H1 (cell line): ENCODE measurements at regions not wholly inside any gene's neighbourhood (a gene's known extent, or its start where the extent isn't known, plus 50 kb on each side); places are given as distances from the start of the nearest gene placed in this dataset.

Experiments used
- CTCF ChIA-PET: fragments of 300-600 bp; sonication (Branson Sonifier 250); formaldehyde crosslinking; loops from one replicate; lab custom pipeline; 2021; ENCODE audit not compliant: partially characterized antibody; lab: Charles Lee
- POLR2A ChIA-PET: fragments of 300-600 bp; sonication (Branson Sonifier 250); formaldehyde crosslinking; loops from one replicate; lab custom pipeline; 2021; ENCODE audit warnings: inconsistent platforms; ENCODE audit not compliant: partially characterized antibody; lab: Charles Lee
- DNase-seq, 2 experiments: peaks; one replicate each; pipeline versions ENCODE4 v3.0.0 to v3.0.0-alpha.2; 2010 to 2022; ENCODE audit warnings: low spot score in 2 of 2, low read depth in 1 of 2, mixed read lengths in 1 of 2
- FAIRE-seq: peaks from 2 replicates; lab custom pipeline; 2011; peaks lifted over from hg19 to GRCh38; lab: Jason Lieb, UNC
- H2AFZ ChIP-seq: 2 replicates; pipeline ENCODE4 v1.8.1; 2012; ENCODE audit warnings: low read length, inconsistent platforms
- H2AK5ac ChIP-seq: 2 replicates; pipeline ENCODE4 v1.6.1; 2013; ENCODE audit warnings: low read depth, low read length
- H2BK120ac ChIP-seq: replicated peaks from 2 replicates; pipeline ENCODE3; 2013; ENCODE audit warnings: low read depth, low read length, inconsistent platforms
- H2BK12ac ChIP-seq: 2 replicates; pipeline ENCODE4 v1.6.1; 2013; ENCODE audit warnings: low read depth, low read length
- H2BK15ac ChIP-seq: 2 replicates; pipeline ENCODE4 v1.6.1; 2013; ENCODE audit warnings: low read length
- H2BK20ac ChIP-seq: 2 replicates; pipeline ENCODE4 v1.6.1; 2013; ENCODE audit warnings: low read length
- H2BK5ac ChIP-seq: 2 replicates; pipeline ENCODE4 v1.6.1; 2013; ENCODE audit warnings: low read depth, low read length
- H3K14ac ChIP-seq: 2 replicates; pipeline ENCODE4 v1.6.1; 2013; ENCODE audit warnings: inconsistent platforms; ENCODE audit not compliant: insufficient read length
- H3K18ac ChIP-seq: 2 replicates; pipeline ENCODE4 v1.6.1; 2013; ENCODE audit warnings: low read length; ENCODE audit errors: extremely low read depth
- H3K23ac ChIP-seq: 2 replicates; pipeline ENCODE4 v1.6.1; 2013; ENCODE audit warnings: inconsistent platforms; ENCODE audit not compliant: insufficient read length
- H3K23me2 ChIP-seq: 2 replicates; pipeline ENCODE4 v1.6.1; 2013; ENCODE audit warnings: low read depth, low read length
- H3K27ac ChIP-seq: 2 replicates; pipeline ENCODE4 v1.6.1; 2011; ENCODE audit warnings: low read depth, low read length, inconsistent platforms
- H3K27me3 ChIP-seq, 4 experiments: replicated peaks in 1 of 4; 1 replicate in 1 of 4; 2 replicates in 3 of 4; pipeline versions ENCODE4 v1.6.1 to v1.8.1; 2011 to 2013; ENCODE audit warnings: low read length in 3 of 4, mild to moderate bottlenecking in 3 of 4, inconsistent platforms in 2 of 4, mixed read lengths in 2 of 4, moderate library complexity in 1 of 4; ENCODE audit not compliant: control insufficient read depth in 3 of 4, insufficient read depth in 3 of 4; ENCODE audit errors: extremely low read depth in 1 of 4
- H3K36me3 ChIP-seq, 4 experiments: 2 replicates each; pipeline versions ENCODE4 v1.6.1 to v1.8.1; 2011 to 2013; ENCODE audit warnings: mild to moderate bottlenecking in 4 of 4, low read length in 3 of 4, moderate library complexity in 2 of 4, control low read depth in 1 of 4, inconsistent platforms in 1 of 4; ENCODE audit not compliant: insufficient read depth in 4 of 4, control insufficient read depth in 2 of 4
- H3K4ac ChIP-seq: replicated peaks from 2 replicates; pipeline ENCODE3; 2013; ENCODE audit warnings: low read length, low read depth, mixed read lengths, inconsistent platforms; ENCODE audit not compliant: insufficient read length
- H3K4me1 ChIP-seq, 4 experiments: replicated peaks in 1 of 4; 1 replicate in 1 of 4; 2 replicates in 3 of 4; pipeline versions ENCODE4 v1.6.1 to v1.8.1; 2011 to 2013; ENCODE audit warnings: low read length in 3 of 4, inconsistent platforms in 2 of 4, mixed read lengths in 1 of 4; ENCODE audit not compliant: insufficient read depth in 4 of 4, control insufficient read depth in 3 of 4
- H3K4me2 ChIP-seq, 2 experiments: 2 replicates each; pipeline versions ENCODE4 v1.6.1 to v1.8.1; 2011 to 2013; ENCODE audit warnings: low read depth in 2 of 2, low read length in 2 of 2, control low read depth in 1 of 2, inconsistent platforms in 1 of 2, mild to moderate bottlenecking in 1 of 2; ENCODE audit not compliant: insufficient read depth in 1 of 2
- H3K4me3 ChIP-seq, 4 experiments: fragments of 200-600, 300-600 bp in 1 of 4; sonication (generic), shearing (Covaris generic), sonication (Bioruptor Twin) in 1 of 4; 2 replicates each; pipeline versions ENCODE4 v1.5.1 to v1.8.1; 2011 to 2016; ENCODE audit warnings: low read length in 4 of 4, low read depth in 3 of 4, control low read depth in 2 of 4, inconsistent platforms in 2 of 4, mild to moderate bottlenecking in 2 of 4, mixed read lengths in 1 of 4, moderate library complexity in 1 of 4; ENCODE audit not compliant: insufficient read depth in 2 of 4; ENCODE audit errors: extremely low read depth in 1 of 4
- H3K56ac ChIP-seq: replicated peaks from 2 replicates; pipeline ENCODE3; 2013; ENCODE audit warnings: low read depth, mild to moderate bottlenecking, mixed read lengths, low read length, inconsistent platforms; ENCODE audit not compliant: insufficient read length
- H3K79me1 ChIP-seq: 2 replicates; pipeline ENCODE4 v1.6.1; 2013; ENCODE audit warnings: low read depth, low read length, control low read depth
- H3K79me2 ChIP-seq, 2 experiments: 2 replicates each; pipeline versions ENCODE4 v1.6.1 to v1.8.1; 2012 to 2013; ENCODE audit warnings: low read length in 2 of 2, mild to moderate bottlenecking in 2 of 2, inconsistent platforms in 1 of 2; ENCODE audit not compliant: insufficient read depth in 2 of 2, control insufficient read depth in 1 of 2
- H3K9ac ChIP-seq, 4 experiments: replicated peaks in 1 of 4; 1 replicate in 1 of 4; 2 replicates in 3 of 4; pipeline versions ENCODE4 v1.6.1 to v1.8.1; 2011 to 2013; ENCODE audit warnings: low read depth in 3 of 4, low read length in 3 of 4, control low read depth in 2 of 4, mild to moderate bottlenecking in 2 of 4, moderate library complexity in 2 of 4, inconsistent platforms in 1 of 4; ENCODE audit errors: extremely low read depth in 1 of 4
- H3K9me3 ChIP-seq, 2 experiments: 2 replicates each; pipeline versions ENCODE4 v1.6.1 to v1.8.1; 2012 to 2013; ENCODE audit warnings: mild to moderate bottlenecking in 2 of 2, moderate library complexity in 2 of 2, control low read depth in 1 of 2, inconsistent platforms in 1 of 2, low read depth in 1 of 2, low read length in 1 of 2, mixed read lengths in 1 of 2; ENCODE audit not compliant: insufficient read depth in 2 of 2
- H4K20me1 ChIP-seq, 2 experiments: replicated peaks in 1 of 2; 2 replicates each; pipeline versions ENCODE3 to v1.8.1; 2011 to 2013; ENCODE audit warnings: inconsistent platforms in 2 of 2, low read length in 2 of 2, mild to moderate bottlenecking in 1 of 2; ENCODE audit not compliant: insufficient read depth in 2 of 2, control insufficient read depth in 1 of 2
- H4K5ac ChIP-seq: 2 replicates; pipeline ENCODE4 v1.6.1; 2013; ENCODE audit warnings: low read length, low read depth, mixed read lengths, inconsistent platforms; ENCODE audit not compliant: insufficient read length
- H4K8ac ChIP-seq: 2 replicates; pipeline ENCODE4 v1.8.0; 2013; ENCODE audit warnings: mild to moderate bottlenecking, moderate library complexity, low read length, inconsistent platforms; ENCODE audit not compliant: insufficient read depth; ENCODE audit errors: extremely low read depth
- H4K91ac ChIP-seq: replicated peaks from 2 replicates; pipeline ENCODE3; 2013; ENCODE audit warnings: low read length, mixed read lengths, inconsistent platforms; ENCODE audit not compliant: insufficient read length
- CTCF ChIP-seq, 3 experiments: IDR thresholded peaks; 1 replicate in 2 of 3; 2 replicates in 1 of 3; pipeline versions ENCODE4 v1.5.1 to v1.6.1; 2011; ENCODE audit warnings: low read length in 3 of 3, mild to moderate bottlenecking in 3 of 3, inconsistent platforms in 2 of 3, low read depth in 1 of 3, moderate library complexity in 1 of 3; ENCODE audit not compliant: insufficient read depth in 1 of 3; ENCODE audit errors: control extremely low read depth in 1 of 3
- EGR1 ChIP-seq: IDR thresholded peaks from 2 replicates; pipeline ENCODE4 v1.6.1; 2011; ENCODE audit warnings: low read depth, low read length, borderline replicate concordance
- GTF2F1 ChIP-seq: IDR thresholded peaks from 2 replicates; pipeline ENCODE4 v1.6.1; 2012; ENCODE audit warnings: low read depth, low read length, improper control_type of control experiment, borderline replicate concordance
- JUN ChIP-seq: IDR thresholded peaks from 2 replicates; pipeline ENCODE4 v1.6.1; 2011; ENCODE audit warnings: low read depth, mild to moderate bottlenecking, improper control_type of control experiment, low read length
- POLR2A ChIP-seq, 2 experiments: IDR thresholded peaks; 1 replicate in 1 of 2; 2 replicates in 1 of 2; pipeline ENCODE4 v1.6.1; 2011; ENCODE audit warnings: low read depth in 2 of 2, low read length in 2 of 2, mild to moderate bottlenecking in 2 of 2; ENCODE audit errors: control extremely low read depth in 1 of 2
- RBBP5 ChIP-seq: IDR thresholded peaks from 2 replicates; pipeline ENCODE4 v1.7.1; 2012; ENCODE audit warnings: low read depth, mild to moderate bottlenecking, inconsistent platforms, low read length, moderate library complexity, borderline replicate concordance
- TEAD4 ChIP-seq: IDR thresholded peaks from 2 replicates; pipeline ENCODE4 v1.6.1; 2012; ENCODE audit warnings: low read depth, low read length, inconsistent platforms, mixed read lengths
- ZNF274 ChIP-seq: IDR thresholded peaks from 2 replicates; pipeline ENCODE4 v1.7.0; 2012; ENCODE audit warnings: low read length, borderline replicate concordance; ENCODE audit errors: extremely low read depth
- WGBS, 2 experiments: shearing (Covaris generic) in 1 of 2; methylation state at CpG; one replicate each; pipeline versions ENCODE4 v1.1.6 to v1.1.7; 2013 to 2015; ENCODE audit warnings: low lambda C conversion rate in 2 of 2, mixed read lengths in 2 of 2, inconsistent platforms in 1 of 2, low coverage in 1 of 2, missing lambda C conversion rate in 1 of 2; ENCODE audit not compliant: insufficient replicate concordance in 2 of 2, insufficient coverage in 1 of 2, insufficient read length in 1 of 2; ENCODE audit errors: extremely low coverage in 1 of 2, missing lambda C conversion rate in 1 of 2; 5-methylcytosine and 5-hydroxymethylcytosine counted together

GRCh38 chr15:22237891-22238275 lies 157.6 kb downstream of the OR4M2 start:
- no peak for DNase-seq
- no peak for FAIRE-seq
- Histone ChIP-seq H2AFZ (no peak overlapping the region), H3K4me3 (no peak overlapping the region), H2AK5ac (no peak overlapping the region), H2BK15ac (no peak overlapping the region), H2BK120ac (no peak overlapping the region), H3K79me2 (no peaks in the 10 kb centered on the region), H3K9ac (no peak overlapping the region), H4K8ac (no peak overlapping the region), H3K23me2 (no peaks in the 10 kb centered on the region), H3K4ac (no peak overlapping the region), H3K27ac (no peak overlapping the region), H3K4me1 (no peaks in the 10 kb centered on the region), H3K4me2 (no peak overlapping the region), H3K18ac (no peak overlapping the region), H4K20me1 (no peaks in the 10 kb centered on the region), H4K5ac (no peak overlapping the region), H3K79me1 (no peaks in the 10 kb centered on the region), H3K14ac (no peak overlapping the region), H3K23ac (no peak overlapping the region), H2BK5ac (no peak overlapping the region), H3K9me3 (peaks cover 33 to 84% of the 10 kb centered on the region in 2 experiments), H4K91ac (no peak overlapping the region), H3K27me3 (no peaks in the 10 kb centered on the region), H3K36me3 (no peaks in the 10 kb centered on the region), H2BK12ac (no peak overlapping the region), H2BK20ac (no peak overlapping the region), H3K56ac (no peak overlapping the region)
- ChIA-PET CTCF (no interaction called here), POLR2A (no interaction called here)
- TF ChIP-seq EGR1 (no peak), RBBP5 (no peak), GTF2F1 (no peak), TEAD4 (no peak), POLR2A (IDR thresholded peaks at IDR 0.05; ENCODE audit: control extremely low read depth in 1 of 2, low read depth in 2 of 2, low read length in 2 of 2) (no peak), ZNF274 (no peak), JUN (no peak), CTCF (IDR thresholded peaks at IDR 0.05; ENCODE audit: control extremely low read depth in 1 of 3, insufficient read depth in 1 of 3, low read depth in 1 of 3, low read length in 3 of 3) (no peak)
- 58% methylated on average over 9 of the region's 9 CpGs; no CpG with 5 or more reads in 1 of the 2 experiments for WGBS, 2 experiments
